Progenitor cell of endocrine pancreas (in vitro differentiated cells): ENCODE measurements at regions not wholly inside any gene's neighbourhood (a gene's known extent, or its start where the extent isn't known, plus 50 kb on each side); places are given as distances from the start of the nearest gene placed in this dataset.

ENCODE experiments used
- DNase-seq: peaks from one replicate; pipeline ENCODE4 v3.0.0; 2021; ENCODE audit warnings: low spot score; ENCODE audit not compliant: unreplicated experiment
- H3K27ac Mint-ChIP-seq: 2 replicates; pipeline ENCODE4 v1.8.0; 2021; ENCODE audit warnings: mild to moderate bottlenecking, moderate library complexity, mixed read lengths
- H3K27me3 Mint-ChIP-seq: 2 replicates; pipeline ENCODE4 v1.8.0; 2021; ENCODE audit warnings: mixed read lengths
- H3K36me3 Mint-ChIP-seq: 2 replicates; pipeline ENCODE4 v1.8.0; 2022; ENCODE audit warnings: mixed read lengths; ENCODE audit not compliant: insufficient read depth
- H3K4me1 Mint-ChIP-seq: 2 replicates; pipeline ENCODE4 v1.8.0; 2021; ENCODE audit warnings: low read depth, mixed read lengths
- H3K4me3 Mint-ChIP-seq: 2 replicates; pipeline ENCODE4 v1.8.0; 2021; ENCODE audit warnings: low read depth, mild to moderate bottlenecking, moderate library complexity, mixed read lengths
- H3K9me3 Mint-ChIP-seq: 2 replicates; pipeline ENCODE4 v1.8.0; 2021; ENCODE audit warnings: low read depth, mixed read lengths
- TF ChIP-seq, protein P1 (sequence below): fragments of 200-600 bp; sonication (generic); IDR thresholded peaks from one replicate; pipeline ENCODE4 v1.5.0; 2021; ENCODE audit warnings: antibody characterized with exemption, mild to moderate bottlenecking; ENCODE audit not compliant: unreplicated experiment

DNA sequence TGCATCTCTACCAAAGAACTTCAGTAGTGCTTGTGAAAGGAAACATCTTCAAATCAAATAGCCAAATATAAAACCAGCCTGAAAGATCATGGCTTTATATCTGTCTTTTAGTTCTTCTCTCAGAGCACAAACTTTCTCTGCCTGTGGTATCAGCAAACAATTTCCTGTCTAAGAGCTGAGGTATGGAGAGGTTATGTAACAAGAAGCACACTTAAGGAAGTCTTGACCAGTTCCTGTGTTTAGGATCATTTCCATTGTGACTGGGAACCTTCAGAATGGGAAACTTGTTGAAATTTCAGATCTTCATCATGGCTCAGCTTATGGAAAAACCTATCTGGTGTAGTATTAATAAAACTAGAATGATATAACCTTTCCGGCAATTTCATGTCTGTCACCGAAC is 148.8 kb downstream of the MBL2 start:
- no peak overlapping the region for H3K4me3 Mint-ChIP-seq
- H3K4me1 Mint-ChIP-seq = no peaks in the 10 kb centered on the region
- no peak overlapping the region for H3K27ac Mint-ChIP-seq
- no peak for DNase-seq
- TF ChIP-seq, protein P1, sequence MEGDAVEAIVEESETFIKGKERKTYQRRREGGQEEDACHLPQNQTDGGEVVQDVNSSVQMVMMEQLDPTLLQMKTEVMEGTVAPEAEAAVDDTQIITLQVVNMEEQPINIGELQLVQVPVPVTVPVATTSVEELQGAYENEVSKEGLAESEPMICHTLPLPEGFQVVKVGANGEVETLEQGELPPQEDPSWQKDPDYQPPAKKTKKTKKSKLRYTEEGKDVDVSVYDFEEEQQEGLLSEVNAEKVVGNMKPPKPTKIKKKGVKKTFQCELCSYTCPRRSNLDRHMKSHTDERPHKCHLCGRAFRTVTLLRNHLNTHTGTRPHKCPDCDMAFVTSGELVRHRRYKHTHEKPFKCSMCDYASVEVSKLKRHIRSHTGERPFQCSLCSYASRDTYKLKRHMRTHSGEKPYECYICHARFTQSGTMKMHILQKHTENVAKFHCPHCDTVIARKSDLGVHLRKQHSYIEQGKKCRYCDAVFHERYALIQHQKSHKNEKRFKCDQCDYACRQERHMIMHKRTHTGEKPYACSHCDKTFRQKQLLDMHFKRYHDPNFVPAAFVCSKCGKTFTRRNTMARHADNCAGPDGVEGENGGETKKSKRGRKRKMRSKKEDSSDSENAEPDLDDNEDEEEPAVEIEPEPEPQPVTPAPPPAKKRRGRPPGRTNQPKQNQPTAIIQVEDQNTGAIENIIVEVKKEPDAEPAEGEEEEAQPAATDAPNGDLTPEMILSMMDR = no peak
- H3K9me3 Mint-ChIP-seq = no peaks in the 10 kb centered on the region
- H3K36me3 Mint-ChIP-seq = no peaks in the 10 kb centered on the region
- no peaks in the 10 kb centered on the region for H3K27me3 Mint-ChIP-seq

DNA sequence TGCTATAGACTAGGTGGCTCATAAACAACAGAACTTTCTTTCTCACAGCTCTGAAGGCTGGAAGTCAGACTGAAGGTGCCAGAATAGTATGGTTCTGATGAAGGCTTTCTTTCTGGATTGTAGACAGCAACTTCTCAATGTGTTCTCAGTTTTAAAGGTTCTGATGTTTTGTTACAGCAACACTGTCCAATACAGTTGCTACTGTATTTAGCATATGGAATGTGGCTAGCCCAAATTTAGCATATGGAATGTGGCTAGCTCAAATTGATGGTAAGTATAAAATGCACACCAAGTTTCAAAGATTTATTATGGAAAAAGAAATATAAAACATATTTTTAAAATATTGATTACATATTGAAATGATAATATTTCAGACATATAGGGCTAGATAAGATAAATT is 145.3 kb downstream of the MBL2 start:
- peaks cover 7% of the 10 kb centered on the region for H3K4me1 Mint-ChIP-seq
- no peak overlapping the region for H3K27ac Mint-ChIP-seq
- no peak for DNase-seq
- no peaks in the 10 kb centered on the region for H3K27me3 Mint-ChIP-seq
- no peaks in the 10 kb centered on the region for H3K9me3 Mint-ChIP-seq
- TF ChIP-seq, protein P1 = no peak
- H3K4me3 Mint-ChIP-seq = no peak overlapping the region
- H3K36me3 Mint-ChIP-seq = no peaks in the 10 kb centered on the region

DNA sequence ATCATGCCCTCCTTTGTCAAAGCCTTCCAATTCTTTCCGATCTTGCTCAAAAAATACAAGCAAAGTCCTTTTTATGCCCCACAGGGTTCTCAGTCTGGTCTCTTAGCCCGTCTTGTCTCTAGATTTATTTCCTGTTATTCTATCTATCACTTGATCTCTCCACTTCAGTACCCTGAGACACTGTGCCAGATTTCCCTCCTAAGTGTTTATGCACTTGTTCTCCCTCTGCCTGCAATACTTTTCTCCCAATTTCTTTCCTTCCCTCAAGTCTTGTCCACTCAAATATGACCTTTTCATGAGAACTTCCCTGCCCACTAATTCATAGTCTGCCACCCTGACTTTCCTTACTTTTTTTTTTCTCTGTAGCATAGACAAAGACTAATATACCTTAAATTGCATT is 141.4 kb downstream of the MBL2 start:
- no peaks in the 10 kb centered on the region for H3K36me3 Mint-ChIP-seq
- H3K27ac Mint-ChIP-seq = no peak overlapping the region
- no peak overlapping the region for H3K4me3 Mint-ChIP-seq

DNA sequence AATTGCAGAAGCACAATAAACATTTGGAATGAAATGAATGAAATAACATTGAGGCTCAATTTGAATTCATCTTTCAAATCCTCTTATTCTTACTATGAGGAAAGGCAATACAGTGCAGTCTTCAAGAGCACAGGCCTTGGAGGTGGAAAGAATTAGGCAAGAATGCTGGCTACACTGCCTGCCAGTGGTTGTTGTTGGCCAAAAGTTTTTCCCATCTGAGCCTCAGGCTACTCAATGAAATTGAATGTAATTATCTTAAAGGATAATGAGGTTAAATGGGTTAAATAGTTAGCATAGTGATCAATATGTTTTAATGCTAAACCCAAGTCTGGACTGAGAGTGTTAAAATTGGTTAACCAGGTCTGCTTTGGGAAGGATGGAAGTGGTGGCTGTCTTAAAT is 140.9 kb downstream of the MBL2 start:
- no peak for DNase-seq
- Mint-ChIP-seq H3K4me1 (peaks cover 11% of the 10 kb centered on the region), H3K9me3 (no peaks in the 10 kb centered on the region), H3K36me3 (no peaks in the 10 kb centered on the region), H3K27me3 (no peaks in the 10 kb centered on the region), H3K27ac (no peak overlapping the region), H3K4me3 (no peak overlapping the region)
- TF ChIP-seq, protein P1 = no peak

More for the DNA sequence above, 141.4 kb downstream of the MBL2 start:
- Mint-ChIP-seq H3K9me3 (no peaks in the 10 kb centered on the region), H3K27me3 (no peaks in the 10 kb centered on the region), H3K4me1 (peaks cover 11% of the 10 kb centered on the region)
- no peak for DNase-seq
- TF ChIP-seq, protein P1 = no peak

DNA sequence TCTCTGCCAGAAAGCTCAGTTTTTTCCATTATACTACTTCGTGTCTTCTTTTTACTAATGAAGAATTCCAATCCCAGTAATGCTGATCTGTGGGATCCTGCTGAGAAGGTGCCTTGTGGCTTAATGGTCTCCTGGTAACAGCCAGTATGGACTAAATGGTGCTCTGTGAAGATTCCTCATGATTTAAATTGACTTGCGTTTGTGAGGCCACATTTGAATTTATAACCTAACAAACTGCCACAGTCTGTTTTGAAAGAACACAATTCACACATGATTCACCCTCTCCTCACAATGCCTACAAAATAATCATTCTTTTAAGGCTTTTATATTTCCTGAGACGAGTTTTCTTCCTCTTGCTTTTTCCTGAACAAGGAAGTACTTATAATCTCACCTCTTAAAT is 140.0 kb downstream of the MBL2 start:
- no peak overlapping the region for H3K27ac Mint-ChIP-seq
- no peak overlapping the region for H3K4me3 Mint-ChIP-seq
- TF ChIP-seq, protein P1 = no peak
- H3K4me1 Mint-ChIP-seq = peaks cover 13% of the 10 kb centered on the region
- H3K9me3 Mint-ChIP-seq = no peaks in the 10 kb centered on the region
- no peaks in the 10 kb centered on the region for H3K36me3 Mint-ChIP-seq
- H3K27me3 Mint-ChIP-seq = no peaks in the 10 kb centered on the region
- no peak for DNase-seq

DNA sequence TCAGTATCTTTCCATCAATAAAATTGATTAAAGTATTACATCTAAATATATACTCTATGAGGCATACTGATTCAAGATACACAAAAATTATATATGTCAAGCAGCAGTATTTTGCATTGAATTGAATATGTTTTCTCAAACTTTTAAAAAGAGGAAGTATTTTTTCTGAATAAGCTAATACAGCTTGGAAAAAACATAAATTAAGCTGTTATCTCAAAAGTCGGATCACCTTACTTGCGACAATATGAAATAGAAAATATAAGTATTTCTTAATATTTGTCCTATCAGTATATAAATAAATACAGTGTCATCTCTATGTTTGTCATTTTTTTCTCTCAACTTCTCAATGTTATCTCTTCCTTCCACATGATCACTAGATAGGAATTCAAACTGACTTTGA is 139.3 kb downstream of the MBL2 start:
- H3K27me3 Mint-ChIP-seq = no peaks in the 10 kb centered on the region
- H3K36me3 Mint-ChIP-seq = no peaks in the 10 kb centered on the region
- no peaks in the 10 kb centered on the region for H3K9me3 Mint-ChIP-seq
- no peak overlapping the region for H3K4me3 Mint-ChIP-seq
- DNase-seq = no peak
- no peak overlapping the region for H3K27ac Mint-ChIP-seq
- TF ChIP-seq, protein P1 = no peak
- H3K4me1 Mint-ChIP-seq = peaks cover 18% of the 10 kb centered on the region
